Cardiac fibroblast (primary cell): ENCODE measurements at regions not wholly inside any gene's neighbourhood (a gene's known extent, or its start where the extent isn't known, plus 50 kb on each side); places are given as distances from the start of the nearest gene placed in this dataset.
A peak's percentile ranks its signal among the peaks of the same experiment; 100 is the strongest.

Experiments
- DNase-seq, 2 donors: peaks; one replicate each; pipeline versions ENCODE4 v3.0.0 to v3.0.0-alpha.2; 2010; ENCODE audit warnings: low read depth in 2 of 2
- H3K4me3 ChIP-seq, 2 donors: replicated peaks in 1 of 2; 1 replicate in 1 of 2; 2 replicates in 1 of 2; pipeline ENCODE4 v1.5.1; 2011; ENCODE audit warnings: low read depth in 2 of 2, low read length in 2 of 2, mild to moderate bottlenecking in 2 of 2, moderate library complexity in 1 of 2
- CTCF ChIP-seq: IDR thresholded peaks from one replicate; pipeline ENCODE4 v1.5.1; 2011; ENCODE audit warnings: low read depth, mild to moderate bottlenecking, low read length, inconsistent platforms

DNA sequence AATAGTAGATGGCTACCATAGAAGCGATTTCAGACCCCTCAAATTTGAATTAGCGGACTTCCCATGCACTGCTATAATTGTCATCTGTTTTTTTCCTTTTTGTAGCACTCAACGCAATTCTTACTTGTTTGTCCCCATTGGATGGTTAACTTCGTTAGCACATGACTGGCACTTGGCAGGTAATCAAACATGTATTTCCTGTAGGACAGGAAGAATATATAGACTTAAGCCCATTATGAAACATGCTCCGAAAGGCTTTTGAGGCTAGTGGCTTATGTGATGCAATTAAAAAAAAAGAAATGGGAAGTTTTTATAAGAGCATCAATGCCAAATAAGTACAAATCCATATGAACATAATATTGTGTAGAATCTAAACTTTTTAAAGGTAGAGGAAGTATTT lies 301.2 kb downstream of the PSAT1 start:
- no peak overlapping the region for H3K4me3 ChIP-seq
- TF ChIP-seq CTCF = no peak
- no peak for DNase-seq

GRCh38 chr9:78599926-78600325 lies 303.0 kb downstream of the PSAT1 start:
- no peak overlapping the region for H3K4me3 ChIP-seq
- DNase-seq = no peak
- TF ChIP-seq CTCF = no peak

DNA sequence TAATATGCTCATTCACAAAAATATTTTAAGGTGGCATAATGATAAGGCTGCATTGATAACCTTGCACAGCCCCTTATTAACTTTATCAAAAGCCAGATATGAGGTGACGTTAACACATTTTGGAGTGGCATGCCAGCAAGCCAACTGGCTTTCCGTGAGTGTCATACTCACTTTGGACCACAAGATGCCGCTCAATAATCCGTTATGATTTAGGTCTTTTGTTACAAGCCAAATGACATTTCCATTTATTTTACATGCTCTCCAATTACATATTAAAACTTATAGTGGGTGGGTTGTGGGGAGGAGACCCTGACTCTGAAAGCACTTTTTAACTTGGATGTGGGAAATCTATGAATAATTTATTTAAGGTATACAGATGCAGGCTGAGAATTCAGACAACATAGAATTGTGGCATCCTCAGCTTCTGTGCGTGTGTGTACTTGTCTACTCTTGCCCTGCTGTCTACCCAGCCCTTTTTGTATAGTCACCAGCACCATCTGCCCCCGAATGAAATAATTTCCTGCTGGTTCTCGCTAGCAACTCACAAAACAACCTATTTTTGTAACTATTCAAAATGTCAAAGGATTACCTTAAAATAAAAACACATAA lies 305.1 kb downstream of the PSAT1 start:
- no peak overlapping the region for H3K4me3 ChIP-seq
- TF ChIP-seq CTCF = peak; percentile 73
- peak; percentile 58 to 73 for DNase-seq

DNA sequence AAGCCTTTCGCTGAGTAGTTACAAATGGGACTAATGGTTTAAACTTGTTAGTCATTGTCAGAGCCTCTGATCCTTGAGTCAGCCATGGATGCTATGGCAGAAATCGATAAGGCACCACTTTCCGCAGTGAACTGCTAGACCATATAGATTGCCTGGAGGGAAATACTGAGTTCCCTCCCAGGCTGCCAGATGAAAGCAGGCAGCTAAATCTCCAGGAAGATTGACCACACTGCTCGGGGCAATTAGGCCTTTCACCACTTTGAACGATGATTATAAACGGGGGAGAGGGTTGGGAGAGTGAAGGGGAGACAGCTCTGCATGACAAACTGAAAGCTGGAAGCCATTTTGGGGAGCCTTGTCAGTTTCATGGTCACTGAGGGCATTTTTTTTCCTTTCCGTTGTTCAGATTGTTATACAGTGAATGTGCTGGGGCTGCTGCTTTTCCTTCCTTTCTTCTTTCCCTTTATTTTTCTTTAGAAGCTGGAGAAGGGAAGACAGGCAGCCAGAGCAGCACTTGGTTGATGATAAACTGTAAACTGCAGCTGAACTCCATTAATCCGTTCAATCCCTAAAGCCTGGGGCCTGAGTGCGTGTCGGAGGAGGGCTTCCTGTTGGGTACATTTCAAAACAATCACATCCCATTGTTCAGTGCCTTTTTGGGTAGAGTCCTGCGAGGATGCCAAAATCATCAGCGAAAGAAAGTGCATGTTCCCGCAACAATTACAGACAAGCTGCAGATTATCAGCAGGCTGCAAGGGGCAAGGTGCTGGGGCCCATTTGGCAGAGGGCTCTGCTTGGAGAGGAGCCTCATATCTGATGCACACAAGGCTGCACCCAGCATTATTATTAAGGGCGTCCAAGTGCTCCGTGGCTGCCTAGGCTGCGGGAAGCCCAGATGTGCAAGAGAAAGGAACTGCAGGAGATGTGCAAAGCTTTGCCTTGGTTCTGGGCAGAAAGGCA lies 308.4 kb downstream of the PSAT1 start:
- TF ChIP-seq CTCF = no peak
- H3K4me3 ChIP-seq = no peak overlapping the region
- peak; percentile 9 to 47 for DNase-seq

DNA sequence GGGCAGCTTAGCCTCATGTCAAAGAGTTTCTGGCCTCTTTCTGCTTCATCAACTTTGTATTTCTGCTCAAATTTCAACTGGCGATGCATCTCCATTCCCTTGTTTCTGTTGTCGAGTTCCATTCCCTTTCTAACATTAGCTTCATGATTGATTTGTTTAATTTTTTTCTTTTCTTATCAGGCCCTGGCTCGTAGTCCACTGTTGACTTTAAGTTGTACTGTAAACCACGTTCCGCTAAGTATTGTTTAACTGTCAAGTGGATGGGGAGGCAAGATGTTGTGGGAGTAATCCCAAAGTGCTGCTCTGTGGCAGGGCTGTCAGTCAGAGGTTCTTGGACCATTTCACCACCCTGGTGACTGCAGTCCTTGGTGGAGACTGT lies 309.1 kb downstream of the PSAT1 start:
- DNase-seq = peak in 1 of 2 donors; percentile 14
- no peak for TF ChIP-seq CTCF
- no peak overlapping the region for H3K4me3 ChIP-seq

- no peak for DNase-seq
- TF ChIP-seq CTCF = no peak
Measured at GRCh38 chr9:78607853-78608252, 310.9 kb downstream of the PSAT1 start.

More at GRCh38 chr9:78607853-78608252, 310.9 kb downstream of the PSAT1 start:
- H3K4me3 ChIP-seq = no peak overlapping the region
